Endothelial cell of umbilical vein (primary cell): ENCODE measurements at regions not wholly inside any gene's neighbourhood (a gene's known extent, or its start where the extent isn't known, plus 50 kb on each side); places are given as distances from the start of the nearest gene placed in this dataset.

ENCODE experiments used
- BruUV-seq: library from RNA; stranded (reverse); fragments of 400-500 nt; replicated peaks from 2 replicates; lab custom pipeline; 2021; lab: Mats Ljungman, UMichigan
- CTCF ChIA-PET: fragments of 300-600, 350-600 bp; sonication (Branson Sonifier 250); formaldehyde crosslinking; loops from one replicate; lab custom pipeline; 2021; ENCODE audit warnings: antibody characterized with exemption, inconsistent platforms; lab: Charles Lee
- POLR2A ChIA-PET: fragments of 300-600, 350-600 bp; sonication (Branson Sonifier 250); formaldehyde crosslinking; loops from one replicate; lab custom pipeline; 2021; ENCODE audit warnings: antibody characterized with exemption, inconsistent platforms; lab: Charles Lee
- DNase-seq: peaks from one replicate; pipeline ENCODE4 v3.0.0-alpha.2; 2011; ENCODE audit warnings: low read depth, low spot score
- FAIRE-seq: peaks from 2 replicates; lab custom pipeline; 2011; peaks lifted over from hg19 to GRCh38; lab: Jason Lieb, UNC
- H2AFZ ChIP-seq: 2 replicates; pipeline ENCODE4 v1.6.0; 2012; ENCODE audit warnings: low read depth, low read length, control low read depth, inconsistent platforms
- H3K27ac ChIP-seq: 2 replicates; pipeline ENCODE4 v1.5.1; 2011; ENCODE audit warnings: low read depth, mild to moderate bottlenecking, control low read depth, low read length, moderate library complexity; ENCODE audit not compliant: insufficient read depth
- H3K27me3 ChIP-seq, 2 experiments: 2 replicates each; pipeline versions ENCODE4 v1.6.0 to v1.6.1; 2011; ENCODE audit warnings: low read length in 2 of 2, mixed read lengths in 1 of 2; ENCODE audit not compliant: control insufficient read depth in 2 of 2, insufficient read depth in 2 of 2
- H3K36me3 ChIP-seq, 2 experiments: 2 replicates in 1 of 2; 3 replicates in 1 of 2; pipeline ENCODE4 v1.5.1; 2011; ENCODE audit warnings: low read length in 2 of 2, mild to moderate bottlenecking in 1 of 2, moderate library complexity in 1 of 2; ENCODE audit not compliant: control insufficient read depth in 2 of 2, insufficient read depth in 2 of 2; ENCODE audit errors: extremely low read depth in 1 of 2
- H3K4me1 ChIP-seq: 3 replicates; pipeline ENCODE4 v1.5.1; 2011; ENCODE audit warnings: mild to moderate bottlenecking, low read length; ENCODE audit not compliant: control insufficient read depth, insufficient read depth; ENCODE audit errors: extremely low read depth
- H3K4me2 ChIP-seq: 2 replicates; pipeline ENCODE4 v1.6.1; 2011; ENCODE audit warnings: low read length, control low read depth, mixed read lengths; ENCODE audit not compliant: insufficient read depth
- H3K4me3 ChIP-seq, 3 experiments: fragments of 200-600 bp in 1 of 3; sonication (generic), shearing (Covaris generic) in 1 of 3; replicated peaks in 1 of 3; 2 replicates each; pipeline ENCODE4 v1.5.1; 2011 to 2016; ENCODE audit warnings: control low read depth in 3 of 3, low read length in 3 of 3, mild to moderate bottlenecking in 2 of 3, inconsistent platforms in 1 of 3, low read depth in 1 of 3, moderate library complexity in 1 of 3; ENCODE audit not compliant: insufficient read depth in 1 of 3
- H3K79me2 ChIP-seq: 2 replicates; pipeline ENCODE4 v1.6.0; 2012; ENCODE audit warnings: low read length, inconsistent platforms; ENCODE audit not compliant: control insufficient read depth, insufficient read depth
- H3K9ac ChIP-seq: replicated peaks from 2 replicates; pipeline ENCODE3; 2011; ENCODE audit warnings: low read length, control low read depth; ENCODE audit not compliant: insufficient read depth; ENCODE audit errors: extremely low read depth
- H3K9me1 ChIP-seq: replicated peaks from 3 replicates; pipeline ENCODE4 v1.6.0; 2011; ENCODE audit warnings: mild to moderate bottlenecking, low read length; ENCODE audit not compliant: control insufficient read depth, insufficient read depth; ENCODE audit errors: extremely low read depth
- H3K9me3 ChIP-seq: replicated peaks from 2 replicates; pipeline ENCODE4 v1.5.1; 2012; ENCODE audit warnings: low read length, inconsistent platforms; ENCODE audit not compliant: control insufficient read depth, insufficient read depth
- H4K20me1 ChIP-seq: replicated peaks from 2 replicates; pipeline ENCODE3; 2011; ENCODE audit warnings: mild to moderate bottlenecking, low read length; ENCODE audit not compliant: control insufficient read depth, insufficient read depth; ENCODE audit errors: extremely low read depth
- EZH2 ChIP-seq: IDR thresholded peaks from 2 replicates; pipeline ENCODE4 v1.6.1; 2012; ENCODE audit warnings: borderline replicate concordance, low read depth, mild to moderate bottlenecking, moderate library complexity, low read length, inconsistent platforms; ENCODE audit not compliant: severe bottlenecking
- FOS ChIP-seq: IDR thresholded peaks from 2 replicates; pipeline ENCODE4 v1.6.1; 2011; ENCODE audit warnings: mild to moderate bottlenecking, low read length, moderate library complexity, borderline replicate concordance; ENCODE audit not compliant: insufficient read depth
- GATA2 ChIP-seq: IDR thresholded peaks from 2 replicates; pipeline ENCODE4 v1.7.0; 2011; ENCODE audit warnings: low read depth, mild to moderate bottlenecking, moderate library complexity, mixed read lengths, low read length; ENCODE audit not compliant: insufficient read length, insufficient read depth
- JUN ChIP-seq: IDR thresholded peaks from 2 replicates; pipeline ENCODE4 v1.6.1; 2011; ENCODE audit warnings: borderline replicate concordance, low read depth; ENCODE audit not compliant: insufficient read length, insufficient read depth
- MYC ChIP-seq: IDR thresholded peaks from one replicate; pipeline ENCODE4 v1.6.1; 2011; ENCODE audit warnings: mild to moderate bottlenecking, low read depth, low read length
- POLR2A ChIP-seq: IDR thresholded peaks from 2 replicates; pipeline ENCODE4 v1.6.1; 2012; ENCODE audit warnings: low read depth, mild to moderate bottlenecking, control low read depth, low read length
- POLR2AphosphoS5 ChIP-seq: IDR thresholded peaks from 2 replicates; pipeline ENCODE4 v1.6.1; 2012; ENCODE audit warnings: low read depth, mild to moderate bottlenecking, control low read depth, low read length, moderate library complexity; ENCODE audit not compliant: insufficient read depth
- dilution Hi-C: fragments of 300-500 bp; cut with MboI; formaldehyde crosslinking; loops from one replicate; pipeline ENCODE4 v1.15.0; 2019; ENCODE audit warnings: low sequenced_read_pairs; ENCODE audit not compliant: extremely low pct_ligation_motif_present
- intact Hi-C: fragments of 100-400 bp; cut with micrococcal nuclease; formaldehyde crosslinking; loops from one replicate; pipeline ENCODE4 v1.10.0; 2022
- TF ChIP-seq, protein P1 (sequence below): IDR thresholded peaks from 2 replicates; pipeline ENCODE4 v1.6.1; 2011; ENCODE audit not compliant: insufficient read depth, insufficient read length
- TF ChIP-seq, protein P2 (sequence below), 2 donors: IDR thresholded peaks; 1 replicate in 1 of 2; 2 replicates in 1 of 2; pipeline ENCODE4 v1.5.1; 2011; ENCODE audit warnings: low read length in 2 of 2, mild to moderate bottlenecking in 2 of 2, moderate library complexity in 2 of 2, control low read depth in 1 of 2, inconsistent platforms in 1 of 2, low read depth in 1 of 2; ENCODE audit not compliant: insufficient read depth in 1 of 2; ENCODE audit errors: extremely low read depth in 1 of 2

DNA sequence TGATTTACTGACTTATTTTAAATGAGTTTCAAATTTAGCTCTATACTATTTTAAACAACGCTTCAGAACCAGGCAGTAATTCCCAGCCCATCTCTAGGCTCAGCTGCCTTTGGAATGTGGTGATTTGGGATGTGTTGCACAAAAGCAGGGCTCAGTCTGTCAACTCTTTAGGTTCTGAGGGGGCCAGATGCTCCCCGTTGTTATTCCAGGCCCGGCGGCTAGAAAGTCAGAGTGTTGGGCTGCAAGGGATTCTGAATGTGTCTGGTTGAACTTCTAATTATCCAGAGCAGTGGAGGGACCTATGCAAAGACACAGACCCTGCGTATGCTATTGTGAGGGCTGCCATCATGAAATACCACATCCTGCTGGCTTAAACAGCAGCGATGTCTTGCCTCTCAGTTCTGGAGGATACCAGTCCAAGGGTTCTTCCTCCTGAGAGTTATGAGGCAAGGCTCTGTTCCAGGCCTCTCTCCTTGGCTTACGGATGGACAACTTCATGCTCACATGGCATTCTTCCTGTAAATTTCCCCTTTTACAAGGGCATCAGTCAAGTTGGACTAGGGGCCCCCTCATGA lies 123.2 kb upstream of the TRIM2 start:
- no peak overlapping the region for H3K4me2 ChIP-seq
- no peak overlapping the region for H3K27ac ChIP-seq
- H3K4me3 ChIP-seq = no peak overlapping the region
- intact Hi-C loops = loop anchor here (10.0 kb wide), 1 partner anchor 146 kb away; the partner anchor contains the start of gene FHDC1
- DNase-seq = no peak
- H3K9ac ChIP-seq = no peak overlapping the region
- ChIA-PET POLR2A (no interaction called here), CTCF (interaction anchor here (1.5 to 4.7 kb wide), 2 partner anchors 8 to 46 kb away, joined by 3 to 138 read pairs; no protein-coding TSS in a partner anchor)
- dilution Hi-C loops = no loop called here
- no peak for FAIRE-seq
- no peak overlapping the region for H2AFZ ChIP-seq
- no peaks in the 10 kb centered on the region for H3K79me2 ChIP-seq
- no peaks in the 10 kb centered on the region for H4K20me1 ChIP-seq
- H3K27me3 ChIP-seq = peaks cover 2 to 7% of the 10 kb centered on the region in 2 experiments
- H3K9me3 ChIP-seq = no peaks in the 10 kb centered on the region
- H3K36me3 ChIP-seq = no peaks in the 10 kb centered on the region
- H3K4me1 ChIP-seq = no peaks in the 10 kb centered on the region
- BruUV-seq = no TSS peak
- TF ChIP-seq FOS = no peak
- TF ChIP-seq, protein P1, sequence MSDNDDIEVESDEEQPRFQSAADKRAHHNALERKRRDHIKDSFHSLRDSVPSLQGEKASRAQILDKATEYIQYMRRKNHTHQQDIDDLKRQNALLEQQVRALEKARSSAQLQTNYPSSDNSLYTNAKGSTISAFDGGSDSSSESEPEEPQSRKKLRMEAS = no peak
- no peak for TF ChIP-seq MYC
- TF ChIP-seq POLR2AphosphoS5 = no peak
- TF ChIP-seq GATA2 = no peak
- TF ChIP-seq, protein P2, sequence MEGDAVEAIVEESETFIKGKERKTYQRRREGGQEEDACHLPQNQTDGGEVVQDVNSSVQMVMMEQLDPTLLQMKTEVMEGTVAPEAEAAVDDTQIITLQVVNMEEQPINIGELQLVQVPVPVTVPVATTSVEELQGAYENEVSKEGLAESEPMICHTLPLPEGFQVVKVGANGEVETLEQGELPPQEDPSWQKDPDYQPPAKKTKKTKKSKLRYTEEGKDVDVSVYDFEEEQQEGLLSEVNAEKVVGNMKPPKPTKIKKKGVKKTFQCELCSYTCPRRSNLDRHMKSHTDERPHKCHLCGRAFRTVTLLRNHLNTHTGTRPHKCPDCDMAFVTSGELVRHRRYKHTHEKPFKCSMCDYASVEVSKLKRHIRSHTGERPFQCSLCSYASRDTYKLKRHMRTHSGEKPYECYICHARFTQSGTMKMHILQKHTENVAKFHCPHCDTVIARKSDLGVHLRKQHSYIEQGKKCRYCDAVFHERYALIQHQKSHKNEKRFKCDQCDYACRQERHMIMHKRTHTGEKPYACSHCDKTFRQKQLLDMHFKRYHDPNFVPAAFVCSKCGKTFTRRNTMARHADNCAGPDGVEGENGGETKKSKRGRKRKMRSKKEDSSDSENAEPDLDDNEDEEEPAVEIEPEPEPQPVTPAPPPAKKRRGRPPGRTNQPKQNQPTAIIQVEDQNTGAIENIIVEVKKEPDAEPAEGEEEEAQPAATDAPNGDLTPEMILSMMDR (IDR thresholded peaks at IDR 0.05; ENCODE audit: extremely low read depth in 1 of 2, insufficient read depth in 1 of 2, low read depth in 1 of 2, low read length in 2 of 2) = no peak
- TF ChIP-seq EZH2 = no peak
- no peak for TF ChIP-seq JUN
- no peak for TF ChIP-seq POLR2A
- no peaks in the 10 kb centered on the region for H3K9me1 ChIP-seq
